ENCODE measurements at regions not wholly inside any gene's neighbourhood (a gene's known extent, or its start where the extent isn't known, plus 50 kb on each side); places are given as distances from the start of the nearest gene placed in this dataset.

DNA sequence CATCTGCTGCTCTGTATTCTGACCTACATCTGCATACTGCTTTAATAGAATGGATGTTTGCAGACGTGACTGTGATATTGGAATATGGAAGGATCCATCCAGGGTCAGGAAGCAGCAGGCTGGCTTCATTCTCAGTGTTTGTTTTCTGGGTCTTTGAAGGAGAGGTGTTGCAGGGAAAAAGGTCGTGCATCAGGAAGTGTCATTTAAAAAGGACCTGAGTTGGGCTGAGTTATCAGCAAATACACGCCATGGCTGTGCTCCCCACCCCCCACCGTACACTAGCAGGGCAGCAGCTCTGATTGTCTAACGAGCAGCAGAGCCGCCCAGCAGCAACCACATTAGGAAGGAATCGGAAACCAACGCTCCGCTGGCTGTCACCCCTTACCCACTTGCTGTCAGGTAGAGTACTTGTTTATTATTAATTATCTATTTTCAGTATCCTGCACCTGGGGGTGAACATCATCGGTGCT is 63.1 kb upstream of the STEAP1B start:
- H3K27me3 ChIP-seq, result no peaks in the 10 kb centered on the region
- no peak for DNase-seq
- H3K4me3 ChIP-seq, result no peak overlapping the region
- 23 to 31% methylated on average over 9 to 10 of the region's 10 CpGs for WGBS, 2 donors
- intact Hi-C loops (cut with DNase I), result loop anchor here (5.0 kb wide), 1 partner anchor 164 kb away; the partner anchor contains the start of gene IL6
- H3K4me1 ChIP-seq, result peaks cover 57% of the 10 kb centered on the region
- ATAC-seq, result no peak
- H3K27ac ChIP-seq, result peak overlapping the region in 3 of 4 donors; percentile 14 to 71 (median 55)
- no peaks in the 10 kb centered on the region for H3K36me3 ChIP-seq (replicated peaks in 1 of 2; ENCODE audit: insufficient read depth in 1 of 2, low read depth in 2 of 2)
- no peak for TF ChIP-seq POLR2A (IDR thresholded peaks at IDR 0.05)
- no peaks in the 10 kb centered on the region for H3K9me3 ChIP-seq

DNA sequence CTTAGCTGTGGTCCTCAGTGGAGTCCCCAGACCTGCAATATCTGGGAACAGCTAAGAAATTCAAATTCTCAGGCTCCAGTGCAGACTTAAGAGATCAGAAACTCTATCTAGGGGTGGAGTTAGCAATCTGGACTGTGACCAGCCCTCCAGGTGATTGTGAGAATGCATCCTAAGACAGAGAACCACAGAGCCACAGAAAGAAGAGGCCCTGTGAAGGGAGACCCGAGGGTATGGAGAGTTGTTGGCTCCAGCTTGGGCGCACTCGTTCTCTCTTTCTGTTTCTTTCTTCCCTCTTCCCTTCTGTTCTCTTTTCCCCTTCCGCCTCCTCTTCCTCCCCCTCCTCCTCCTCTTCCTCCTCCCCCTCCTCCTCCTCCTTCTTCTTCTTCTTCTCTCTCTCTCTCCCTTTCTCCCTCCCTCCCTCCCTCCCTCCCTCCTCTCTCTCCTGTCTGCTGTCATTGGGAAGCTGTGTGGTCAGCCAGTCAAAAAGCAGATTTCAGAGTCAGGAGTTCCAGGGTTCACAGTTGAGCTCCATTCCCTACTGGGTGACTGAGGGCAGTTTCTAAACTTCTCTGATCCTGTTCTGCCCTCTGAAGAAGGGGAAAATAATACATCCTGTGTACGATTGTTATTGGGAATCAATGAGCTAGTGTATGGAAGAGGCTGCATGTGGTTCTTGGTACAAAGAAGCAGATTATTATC is 62.1 kb upstream of the STEAP1B start:
- WGBS, 2 donors, result 62 to 81% methylated on average over 5 of the region's 5 CpGs
- Histone ChIP-seq H3K4me3 (no peak overlapping the region), H3K9me3 (no peaks in the 10 kb centered on the region), H3K4me1 (peaks cover 57% of the 10 kb centered on the region), H3K36me3 (replicated peaks in 1 of 2; ENCODE audit: insufficient read depth in 1 of 2, low read depth in 2 of 2) (no peaks in the 10 kb centered on the region), H3K27me3 (no peaks in the 10 kb centered on the region), H3K27ac (peak overlapping the region in 3 of 4 donors; percentile 40 to 71 (median 58))
- intact Hi-C loops (cut with DNase I), result loop anchor here (5.0 kb wide), 1 partner anchor 165 kb away; the partner anchor contains the start of gene IL6
- TF ChIP-seq, protein P1, sequence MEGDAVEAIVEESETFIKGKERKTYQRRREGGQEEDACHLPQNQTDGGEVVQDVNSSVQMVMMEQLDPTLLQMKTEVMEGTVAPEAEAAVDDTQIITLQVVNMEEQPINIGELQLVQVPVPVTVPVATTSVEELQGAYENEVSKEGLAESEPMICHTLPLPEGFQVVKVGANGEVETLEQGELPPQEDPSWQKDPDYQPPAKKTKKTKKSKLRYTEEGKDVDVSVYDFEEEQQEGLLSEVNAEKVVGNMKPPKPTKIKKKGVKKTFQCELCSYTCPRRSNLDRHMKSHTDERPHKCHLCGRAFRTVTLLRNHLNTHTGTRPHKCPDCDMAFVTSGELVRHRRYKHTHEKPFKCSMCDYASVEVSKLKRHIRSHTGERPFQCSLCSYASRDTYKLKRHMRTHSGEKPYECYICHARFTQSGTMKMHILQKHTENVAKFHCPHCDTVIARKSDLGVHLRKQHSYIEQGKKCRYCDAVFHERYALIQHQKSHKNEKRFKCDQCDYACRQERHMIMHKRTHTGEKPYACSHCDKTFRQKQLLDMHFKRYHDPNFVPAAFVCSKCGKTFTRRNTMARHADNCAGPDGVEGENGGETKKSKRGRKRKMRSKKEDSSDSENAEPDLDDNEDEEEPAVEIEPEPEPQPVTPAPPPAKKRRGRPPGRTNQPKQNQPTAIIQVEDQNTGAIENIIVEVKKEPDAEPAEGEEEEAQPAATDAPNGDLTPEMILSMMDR (IDR thresholded peaks at IDR 0.05), result no peak
- TF ChIP-seq POLR2A (IDR thresholded peaks at IDR 0.05), result no peak
- ATAC-seq, result no peak
- DNase-seq, result no peak

DNA sequence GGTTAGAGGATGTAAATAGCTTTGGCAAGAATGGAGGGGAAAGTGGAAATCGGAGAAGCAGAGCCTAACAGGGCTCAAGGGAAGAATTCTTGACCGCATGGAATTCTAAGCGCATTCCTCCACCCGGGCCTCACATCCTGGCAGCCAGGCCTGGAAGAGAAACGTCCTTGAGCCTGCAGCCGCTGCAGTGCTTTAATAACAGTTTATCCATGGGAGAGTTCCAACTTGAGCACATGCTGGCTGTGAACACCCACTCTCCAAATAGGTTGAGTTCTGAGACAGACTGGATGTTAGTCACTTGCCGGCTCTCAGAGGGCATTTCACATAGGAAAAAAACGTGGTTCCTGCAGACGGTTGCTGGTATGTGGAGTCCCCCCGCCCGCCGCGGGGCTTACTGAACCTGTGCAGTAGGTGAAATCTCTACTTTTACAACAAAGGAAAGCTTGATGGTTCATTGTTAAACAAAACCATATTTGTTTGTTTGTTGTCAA is 61.4 kb upstream of the STEAP1B start:
- 4 to 7% methylated on average over 13 of the region's 13 CpGs for WGBS, 2 donors
- DNase-seq, result peak; percentile 70 to 86 (median 80)
- no peaks in the 10 kb centered on the region for H3K36me3 ChIP-seq (replicated peaks in 1 of 2; ENCODE audit: insufficient read depth in 1 of 2, low read depth in 2 of 2)
- no peaks in the 10 kb centered on the region for H3K9me3 ChIP-seq
- H3K4me1 ChIP-seq, result peaks cover 53% of the 10 kb centered on the region
- TF ChIP-seq POLR2A (IDR thresholded peaks at IDR 0.05), result peak in 2 of 3 donors; percentile 13 to 23
- TF ChIP-seq, protein P1 (IDR thresholded peaks at IDR 0.05), result peak in 1 of 7 experiments; percentile 4
- no peaks in the 10 kb centered on the region for H3K27me3 ChIP-seq
- intact Hi-C loops (cut with DNase I), result loop anchor here (5.0 kb wide), 1 partner anchor 166 kb away; the partner anchor contains the start of gene IL6
- no peak overlapping the region for H3K4me3 ChIP-seq
- ATAC-seq, result peak; percentile 78
- peak overlapping the region in 3 of 4 donors; percentile 40 to 71 (median 58) for H3K27ac ChIP-seq

DNA sequence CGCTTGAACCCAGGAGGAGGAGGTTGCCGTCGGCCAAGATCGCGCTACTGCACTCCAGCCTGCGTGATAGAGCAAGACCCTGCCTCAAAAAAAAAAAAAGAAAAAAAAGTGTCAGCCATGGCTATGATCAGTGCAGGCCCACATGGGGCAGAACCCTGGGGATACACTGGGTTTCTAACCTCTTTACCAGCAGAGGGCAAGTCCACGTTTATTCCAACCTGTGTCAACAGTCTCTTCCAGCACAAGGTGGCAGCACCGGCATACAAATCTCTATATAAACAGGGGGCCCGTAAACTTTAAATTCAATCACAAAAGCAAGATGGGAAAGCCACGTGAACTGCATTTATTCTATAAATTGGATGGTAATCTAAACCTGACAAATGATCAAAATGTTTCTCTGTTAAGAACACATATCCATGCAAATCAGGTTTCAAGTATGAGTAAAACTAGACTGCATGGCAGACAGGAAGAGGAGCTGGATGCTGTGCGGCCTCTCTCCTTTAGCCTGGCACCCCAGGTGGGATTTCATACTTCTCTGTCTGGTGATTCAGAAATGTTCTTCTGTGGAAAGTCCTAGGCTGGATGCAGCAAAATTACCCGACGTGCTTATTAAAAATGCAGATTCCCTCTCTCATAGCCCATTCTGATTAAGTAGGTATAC is 60.0 kb upstream of the STEAP1B start:
- no peaks in the 10 kb centered on the region for H3K9me3 ChIP-seq
- peaks cover 40% of the 10 kb centered on the region for H3K4me1 ChIP-seq
- H3K4me3 ChIP-seq, result no peak overlapping the region
- intact Hi-C loops (cut with DNase I), result loop anchor here (5.0 kb wide), 2 partner anchors 167 to 502 kb away; partner anchors contain the start of gene IL6
- no peak overlapping the region for H3K27ac ChIP-seq
- H3K27me3 ChIP-seq, result no peaks in the 10 kb centered on the region
- peak; percentile 76 for ATAC-seq
- peak; percentile 70 to 83 (median 80) for DNase-seq
- no peaks in the 10 kb centered on the region for H3K36me3 ChIP-seq (replicated peaks in 1 of 2; ENCODE audit: insufficient read depth in 1 of 2, low read depth in 2 of 2)
- 32 to 36% methylated on average over 13 of the region's 13 CpGs for WGBS, 2 donors
- no peak for TF ChIP-seq POLR2A (IDR thresholded peaks at IDR 0.05)
- TF ChIP-seq, protein P1 (IDR thresholded peaks at IDR 0.05), result peak; percentile 63 to 99 (median 96)

DNA sequence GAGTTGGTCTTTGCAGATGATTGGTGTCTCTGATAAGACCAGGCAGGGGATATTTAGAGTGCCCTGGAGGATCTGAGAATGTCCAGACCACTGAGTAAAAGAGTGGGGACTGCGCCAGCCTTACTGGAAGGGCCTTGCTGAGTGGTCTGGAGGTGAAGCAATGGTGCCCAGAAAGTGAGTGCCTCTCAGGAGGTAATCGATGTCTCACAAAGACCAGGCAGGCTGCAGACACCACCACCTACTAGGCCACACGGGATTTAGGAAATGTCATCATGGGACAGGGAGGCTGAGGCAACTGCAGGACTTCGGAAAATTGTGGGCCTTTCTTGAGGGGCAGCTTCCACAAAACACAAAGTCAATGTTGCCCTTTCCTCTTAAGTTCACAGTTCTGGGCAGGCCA is 57.2 kb upstream of the STEAP1B start:
- DNase-seq, result no peak

More for the DNA sequence above, 57.2 kb upstream of the STEAP1B start:
- TF ChIP-seq, protein P1 (IDR thresholded peaks at IDR 0.05), result no peak
- TF ChIP-seq POLR2A (IDR thresholded peaks at IDR 0.05), result no peak
- H3K9me3 ChIP-seq, result no peaks in the 10 kb centered on the region
- 62 to 78% methylated on average over 4 of the region's 4 CpGs for WGBS, 2 donors
- no peak overlapping the region for H3K27ac ChIP-seq
- no peaks in the 10 kb centered on the region for H3K36me3 ChIP-seq (replicated peaks in 1 of 2; ENCODE audit: insufficient read depth in 1 of 2, low read depth in 2 of 2)
- intact Hi-C loops (cut with DNase I), result loop anchor here (5.0 kb wide), 1 partner anchor 505 kb away; no protein-coding TSS in a partner anchor
- no peak overlapping the region for H3K4me3 ChIP-seq
- peaks cover 17% of the 10 kb centered on the region for H3K4me1 ChIP-seq
- ATAC-seq, result no peak
- H3K27me3 ChIP-seq, result no peaks in the 10 kb centered on the region

Measured in body of pancreas (tissue), 4 donors.